B cell (primary cell): ENCODE measurements at regions not wholly inside any gene's neighbourhood (a gene's known extent, or its start where the extent isn't known, plus 50 kb on each side); places are given as distances from the start of the nearest gene placed in this dataset.

Experiments used
- ATAC-seq: fragments of 200-7000 bp; cut with Tn5 transposase; one replicate; pipeline ENCODE4 v1.10.0; 2021; ENCODE audit warnings: low read depth, mild to moderate bottlenecking, moderate number of reproducible peaks, moderate library complexity
- CTCF ChIA-PET: fragments of 350-600 bp; sonication (Branson Sonifier 250); formaldehyde crosslinking; loops from one replicate; lab custom pipeline; 2021; ENCODE audit warnings: antibody characterized with exemption, inconsistent platforms; lab: Charles Lee
- POLR2A ChIA-PET: fragments of 350-600 bp; sonication (Branson Sonifier 250); formaldehyde crosslinking; loops from one replicate; lab custom pipeline; 2021; ENCODE audit warnings: antibody characterized with exemption; lab: Charles Lee
- DNase-seq: peaks from one replicate; pipeline ENCODE4 v3.0.0; 2013
- H2AFZ ChIP-seq: 2 replicates; pipeline ENCODE4 v1.6.1; 2012; ENCODE audit warnings: mild to moderate bottlenecking, low read depth, low read length; ENCODE audit not compliant: insufficient read depth, poor library complexity, severe bottlenecking
- H3K27ac ChIP-seq, 2 donors: 1 replicate in 1 of 2; 2 replicates in 1 of 2; pipeline ENCODE4 v1.5.1; 2012 to 2013; ENCODE audit warnings: low read length in 2 of 2, mild to moderate bottlenecking in 2 of 2, moderate library complexity in 1 of 2
- H3K27me3 ChIP-seq, 4 experiments: fragments of 200-600 bp in 1 of 4; sonication (generic) in 1 of 4; replicated peaks in 1 of 4; 1 replicate in 2 of 4; 2 replicates in 2 of 4; pipeline versions ENCODE4 v1.6.1 to v1.7.0; 2013 to 2016; ENCODE audit warnings: low read length in 3 of 4, mild to moderate bottlenecking in 2 of 4, mixed read lengths in 1 of 4, moderate library complexity in 1 of 4; ENCODE audit not compliant: insufficient read depth in 4 of 4, control insufficient read depth in 3 of 4; ENCODE audit errors: control extremely low read depth in 1 of 4
- H3K36me3 ChIP-seq, 2 experiments: replicated peaks in 1 of 2; 1 replicate in 1 of 2; 2 replicates in 1 of 2; pipeline versions ENCODE4 v1.6.1 to v1.7.1; 2013; ENCODE audit warnings: low read length in 1 of 2; ENCODE audit not compliant: insufficient read depth in 2 of 2, control insufficient read depth in 1 of 2; ENCODE audit errors: control extremely low read depth in 1 of 2, extremely low read depth in 1 of 2
- H3K4me1 ChIP-seq, 2 donors: fragments of 200-600 bp in 1 of 2; sonication (generic) in 1 of 2; 1 replicate in 1 of 2; 2 replicates in 1 of 2; pipeline versions ENCODE4 v1.5.1 to v1.6.1; 2013 to 2017; ENCODE audit warnings: low read length in 2 of 2; ENCODE audit not compliant: control insufficient read depth in 2 of 2, insufficient read depth in 2 of 2
- H3K4me2 ChIP-seq: replicated peaks from 2 replicates; pipeline ENCODE3; 2012; ENCODE audit warnings: mild to moderate bottlenecking, low read depth, low read length; ENCODE audit not compliant: poor library complexity, severe bottlenecking
- H3K4me3 ChIP-seq, 5 experiments: fragments of 200-600 bp in 1 of 5; sonication (generic) in 1 of 5; 1 replicate in 3 of 5; 2 replicates in 2 of 5; pipeline versions ENCODE4 v1.5.1 to v1.7.0; 2011 to 2016; ENCODE audit warnings: low read length in 4 of 5, mild to moderate bottlenecking in 4 of 5, low read depth in 2 of 5, control low read depth in 1 of 5, moderate library complexity in 1 of 5; ENCODE audit not compliant: insufficient read depth in 1 of 5; ENCODE audit errors: control extremely low read depth in 1 of 5, extremely low read depth in 1 of 5
- H3K79me2 ChIP-seq: fragments of 200-600 bp; sonication (generic); one replicate; pipeline ENCODE4 v1.6.0; 2016; ENCODE audit warnings: low read length; ENCODE audit not compliant: control insufficient read depth, insufficient read depth
- H3K9ac ChIP-seq: fragments of 200-600 bp; sonication (generic); 2 replicates; pipeline ENCODE4 v1.6.1; 2017; ENCODE audit warnings: mild to moderate bottlenecking, low read length, moderate library complexity
- H3K9me3 ChIP-seq, 3 donors: one replicate each; pipeline versions ENCODE4 v1.6.1 to v1.7.1; 2013; ENCODE audit warnings: low read length in 2 of 3; ENCODE audit not compliant: control insufficient read depth in 2 of 3, insufficient read depth in 1 of 3; ENCODE audit errors: control extremely low read depth in 1 of 3
- H4K20me1 ChIP-seq: 2 replicates; pipeline ENCODE4 v1.6.0; 2012; ENCODE audit warnings: mild to moderate bottlenecking, low read length; ENCODE audit not compliant: insufficient read depth, control insufficient read depth, poor library complexity, severe bottlenecking
- H3K27ac Mint-ChIP-seq: one replicate; pipeline ENCODE4 v1.8.0; 2021; ENCODE audit warnings: mixed read lengths
- H3K27me3 Mint-ChIP-seq: one replicate; pipeline ENCODE4 v1.8.0; 2021; ENCODE audit warnings: mixed read lengths
- H3K4me1 Mint-ChIP-seq: one replicate; pipeline ENCODE4 v1.8.0; 2021; ENCODE audit warnings: mixed read lengths
- H3K4me3 Mint-ChIP-seq: one replicate; pipeline ENCODE4 v1.8.0; 2021; ENCODE audit warnings: mixed read lengths
- H3K9me3 Mint-ChIP-seq: one replicate; pipeline ENCODE4 v1.8.0; 2022; ENCODE audit warnings: mixed read lengths; ENCODE audit not compliant: insufficient read depth
- CTCF ChIP-seq: fragments of 200-600 bp; IDR thresholded peaks from one replicate; pipeline ENCODE4 v1.8.0; 2022; ENCODE audit warnings: antibody characterized with exemption, mild to moderate bottlenecking
- EZH2 ChIP-seq: IDR thresholded peaks from 2 replicates; pipeline ENCODE4 v1.6.1; 2012; ENCODE audit warnings: borderline replicate concordance, low read depth, mild to moderate bottlenecking, moderate library complexity, low read length; ENCODE audit not compliant: insufficient read depth, poor library complexity, severe bottlenecking
- WGBS: methylation state at CpG from one replicate; pipeline ENCODE4 v1.1.5; 2013; ENCODE audit warnings: missing lambda C conversion rate; ENCODE audit not compliant: insufficient coverage; 5-methylcytosine and 5-hydroxymethylcytosine counted together
- intact Hi-C: fragments of 100-400 bp; cut with micrococcal nuclease; formaldehyde crosslinking; loops from one replicate; pipeline ENCODE4 v1.10.0; 2022

GRCh38 chr13:99689955-99690354 is 188.7 kb downstream of the TM9SF2 start:
- Histone ChIP-seq H3K4me2 (no peak overlapping the region), H3K27me3 (no peaks in the 10 kb centered on the region), H3K9ac (no peak overlapping the region), H3K4me3 (no peak overlapping the region), H3K79me2 (no peaks in the 10 kb centered on the region), H3K9me3 (no peaks in the 10 kb centered on the region), H3K27ac (no peak overlapping the region), H3K36me3 (no peaks in the 10 kb centered on the region), H2AFZ (no peak overlapping the region), H3K4me1 (no peaks in the 10 kb centered on the region), H4K20me1 (no peaks in the 10 kb centered on the region)
- H3K4me1 Mint-ChIP-seq: peaks cover 10% of the 10 kb centered on the region
- no peak overlapping the region for H3K27ac Mint-ChIP-seq
- TF ChIP-seq EZH2: no peak
- no peak for TF ChIP-seq CTCF
- no peak overlapping the region for H3K4me3 Mint-ChIP-seq
- ATAC-seq: no peak
- 100% methylated on average over 3 of the region's 6 CpGs for WGBS
- no peaks in the 10 kb centered on the region for H3K27me3 Mint-ChIP-seq
- CTCF ChIA-PET: no interaction called here
- POLR2A ChIA-PET: no interaction called here
- intact Hi-C loops: no loop called here
- no peaks in the 10 kb centered on the region for H3K9me3 Mint-ChIP-seq
- DNase-seq: no peak

- Histone ChIP-seq H3K9me3 (no peaks in the 10 kb centered on the region), H3K9ac (no peak overlapping the region), H2AFZ (no peak overlapping the region), H4K20me1 (no peaks in the 10 kb centered on the region), H3K27ac (no peak overlapping the region), H3K4me1 (no peaks in the 10 kb centered on the region), H3K79me2 (no peaks in the 10 kb centered on the region), H3K4me3 (no peak overlapping the region), H3K36me3 (no peaks in the 10 kb centered on the region), H3K4me2 (no peak overlapping the region), H3K27me3 (no peaks in the 10 kb centered on the region)
- Mint-ChIP-seq H3K27me3 (no peaks in the 10 kb centered on the region), H3K4me1 (peaks cover 10% of the 10 kb centered on the region), H3K9me3 (no peaks in the 10 kb centered on the region), H3K4me3 (no peak overlapping the region), H3K27ac (no peak overlapping the region)
- intact Hi-C loops: no loop called here
- ATAC-seq (no peak), DNase-seq (no peak)
- TF ChIP-seq CTCF (no peak), EZH2 (no peak)
- WGBS: 58% methylated on average over 3 of the region's 4 CpGs
- ChIA-PET POLR2A (no interaction called here), CTCF (interaction anchor here (1.5 kb wide), 1 partner anchor 32 kb away, joined by 3 read pairs; no protein-coding TSS in a partner anchor)
These were observed 187.5 kb downstream of the TM9SF2 start for GRCh38 chr13:99688776-99689175.
